Cardiac muscle cell (in vitro differentiated cells and primary cell): ENCODE measurements at regions not wholly inside any gene's neighbourhood (a gene's known extent, or its start where the extent isn't known, plus 50 kb on each side); places are given as distances from the start of the nearest gene placed in this dataset.
"Not testable (repeated sequence)": the region's sequence is repeated elsewhere in the genome, so short reads cannot be mapped to it uniquely, and the experiment has no call there.

ENCODE experiments used
- DNase-seq, 2 donors: peaks; one replicate each; pipeline versions ENCODE4 v3.0.0 to v3.0.0-alpha.2; 2010 to 2017; ENCODE audit warnings: low read depth in 1 of 2, low spot score in 1 of 2
- H3K27ac ChIP-seq: fragments of 200-600 bp; sonication (generic); 2 replicates; pipeline ENCODE4 v1.5.1; 2016
- H3K27me3 ChIP-seq: fragments of 200-600 bp; sonication (generic); 2 replicates; pipeline ENCODE4 v1.6.0; 2016; ENCODE audit warnings: control low read depth
- H3K36me3 ChIP-seq: fragments of 200-600 bp; sonication (generic); 2 replicates; pipeline ENCODE4 v1.5.1; 2016; ENCODE audit warnings: control low read depth
- H3K4me1 ChIP-seq: fragments of 200-600 bp; sonication (generic); 2 replicates; pipeline ENCODE4 v1.8.1; 2017; ENCODE audit warnings: low read depth, mild to moderate bottlenecking, mixed run types
- H3K4me3 ChIP-seq: fragments of 200-600 bp; sonication (generic); 2 replicates; pipeline ENCODE4 v1.5.1; 2016; ENCODE audit warnings: mild to moderate bottlenecking
- H3K9me3 ChIP-seq: fragments of 200-600 bp; sonication (generic); 2 replicates; pipeline ENCODE4 v1.5.1; 2017; ENCODE audit warnings: low read depth, mild to moderate bottlenecking, control low read depth
- TF ChIP-seq, protein P1 (sequence below): IDR thresholded peaks from 2 replicates; pipeline ENCODE4 v1.5.1; 2012; ENCODE audit warnings: low read depth, mild to moderate bottlenecking, low read length

DNA sequence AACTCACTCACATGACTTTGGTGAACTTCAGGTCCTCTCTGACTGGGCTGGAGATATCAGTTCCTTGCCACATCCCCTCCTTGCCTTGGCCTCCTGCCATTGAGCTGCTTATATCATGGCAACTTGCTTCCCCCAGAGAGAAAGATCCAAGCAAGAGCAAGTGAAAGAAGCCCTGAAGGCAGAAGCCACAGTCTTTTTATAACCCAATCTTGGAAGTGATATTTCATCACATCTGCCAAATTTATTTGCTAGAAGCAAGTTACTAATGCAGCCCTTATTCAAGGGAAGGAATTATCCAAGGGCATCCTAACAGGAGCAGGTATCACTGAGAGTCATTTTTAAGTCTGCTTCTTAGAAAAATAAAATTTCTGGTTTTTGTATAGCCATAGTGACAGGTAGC lies 127.8 kb downstream of the SLC38A4 start:
- Histone ChIP-seq H3K27me3 (no peaks in the 10 kb centered on the region), H3K4me1 (peaks cover 3% of the 10 kb centered on the region), H3K4me3 (no peak overlapping the region), H3K36me3 (no peaks in the 10 kb centered on the region), H3K9me3 (no peaks in the 10 kb centered on the region), H3K27ac (no peak overlapping the region)
- no peak for DNase-seq
- TF ChIP-seq, protein P1, sequence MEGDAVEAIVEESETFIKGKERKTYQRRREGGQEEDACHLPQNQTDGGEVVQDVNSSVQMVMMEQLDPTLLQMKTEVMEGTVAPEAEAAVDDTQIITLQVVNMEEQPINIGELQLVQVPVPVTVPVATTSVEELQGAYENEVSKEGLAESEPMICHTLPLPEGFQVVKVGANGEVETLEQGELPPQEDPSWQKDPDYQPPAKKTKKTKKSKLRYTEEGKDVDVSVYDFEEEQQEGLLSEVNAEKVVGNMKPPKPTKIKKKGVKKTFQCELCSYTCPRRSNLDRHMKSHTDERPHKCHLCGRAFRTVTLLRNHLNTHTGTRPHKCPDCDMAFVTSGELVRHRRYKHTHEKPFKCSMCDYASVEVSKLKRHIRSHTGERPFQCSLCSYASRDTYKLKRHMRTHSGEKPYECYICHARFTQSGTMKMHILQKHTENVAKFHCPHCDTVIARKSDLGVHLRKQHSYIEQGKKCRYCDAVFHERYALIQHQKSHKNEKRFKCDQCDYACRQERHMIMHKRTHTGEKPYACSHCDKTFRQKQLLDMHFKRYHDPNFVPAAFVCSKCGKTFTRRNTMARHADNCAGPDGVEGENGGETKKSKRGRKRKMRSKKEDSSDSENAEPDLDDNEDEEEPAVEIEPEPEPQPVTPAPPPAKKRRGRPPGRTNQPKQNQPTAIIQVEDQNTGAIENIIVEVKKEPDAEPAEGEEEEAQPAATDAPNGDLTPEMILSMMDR = no peak

DNA sequence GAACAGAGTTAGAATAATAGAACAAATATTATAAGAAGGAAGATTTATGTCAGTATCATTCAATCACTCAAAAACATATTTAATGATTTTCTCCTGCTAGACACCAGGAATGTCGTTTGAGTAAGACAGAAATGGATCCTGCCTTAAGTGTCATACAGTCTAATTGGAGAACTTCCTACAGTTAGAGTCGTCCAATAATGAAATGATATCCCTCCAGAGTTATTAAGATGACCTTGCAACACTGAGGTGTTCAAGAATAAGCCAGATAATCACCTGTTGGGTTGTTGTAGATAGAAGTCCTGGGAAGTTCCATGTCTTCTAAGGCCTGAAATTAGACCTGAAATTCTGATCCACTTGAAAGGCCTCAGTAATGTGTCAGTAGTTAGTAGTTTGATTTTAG lies 132.3 kb downstream of the SLC38A4 start:
- H3K9me3 ChIP-seq = no peaks in the 10 kb centered on the region
- TF ChIP-seq, protein P1 = no peak
- no peak for DNase-seq

DNA sequence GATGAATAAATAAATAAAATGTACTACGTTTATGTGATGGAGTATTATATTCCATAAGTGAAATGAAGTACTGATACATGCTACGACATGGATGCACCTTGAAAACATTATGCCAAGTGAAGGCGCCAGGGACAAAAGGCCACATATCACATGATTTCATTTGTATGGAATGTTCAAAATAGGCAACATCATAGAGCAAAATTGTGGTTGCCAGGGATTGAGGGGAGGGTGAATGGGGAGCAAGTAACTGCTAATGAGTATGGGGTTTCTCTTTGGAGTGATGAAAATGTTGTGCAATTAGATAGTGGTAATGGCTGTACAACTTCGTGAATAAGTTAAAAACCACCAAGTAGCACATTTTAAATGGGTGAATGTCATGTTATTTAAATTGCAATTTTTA lies 132.8 kb downstream of the SLC38A4 start:
- no peaks in the 10 kb centered on the region for H3K27me3 ChIP-seq
- no peaks in the 10 kb centered on the region for H3K4me1 ChIP-seq
- no peak overlapping the region for H3K27ac ChIP-seq
- H3K9me3 ChIP-seq = no peaks in the 10 kb centered on the region
- no peaks in the 10 kb centered on the region for H3K36me3 ChIP-seq
- H3K4me3 ChIP-seq = no peak overlapping the region
- TF ChIP-seq, protein P1 = no peak
- no peak for DNase-seq

More for the DNA sequence above, 132.3 kb downstream of the SLC38A4 start:
- no peak overlapping the region for H3K4me3 ChIP-seq
- no peaks in the 10 kb centered on the region for H3K27me3 ChIP-seq
- no peaks in the 10 kb centered on the region for H3K4me1 ChIP-seq
- no peaks in the 10 kb centered on the region for H3K36me3 ChIP-seq
- no peak overlapping the region for H3K27ac ChIP-seq

DNA sequence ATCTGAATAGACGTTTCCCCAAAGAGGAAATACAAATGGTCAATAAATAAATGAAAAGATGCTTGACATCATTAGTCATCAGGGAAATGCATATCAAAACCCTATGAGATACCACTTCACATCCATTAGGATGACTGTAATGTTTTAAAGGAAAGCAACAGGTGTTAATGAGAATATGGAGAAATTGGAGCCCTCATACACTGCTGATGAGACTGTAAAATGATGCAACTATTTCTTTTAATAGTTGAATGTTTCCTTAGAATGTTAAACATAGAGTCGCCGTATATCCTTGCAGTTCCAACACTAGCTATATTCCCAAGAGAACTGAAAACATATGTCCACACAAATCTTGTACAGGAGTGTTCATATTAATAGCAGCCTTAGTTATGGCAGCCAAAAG lies 133.2 kb downstream of the SLC38A4 start:
- H3K4me3 ChIP-seq = no peak overlapping the region
- no peaks in the 10 kb centered on the region for H3K9me3 ChIP-seq
- TF ChIP-seq, protein P1 = no peak
- no peaks in the 10 kb centered on the region for H3K4me1 ChIP-seq
- H3K36me3 ChIP-seq = no peaks in the 10 kb centered on the region
- H3K27ac ChIP-seq = no peak overlapping the region
- DNase-seq = no peak
- no peaks in the 10 kb centered on the region for H3K27me3 ChIP-seq

DNA sequence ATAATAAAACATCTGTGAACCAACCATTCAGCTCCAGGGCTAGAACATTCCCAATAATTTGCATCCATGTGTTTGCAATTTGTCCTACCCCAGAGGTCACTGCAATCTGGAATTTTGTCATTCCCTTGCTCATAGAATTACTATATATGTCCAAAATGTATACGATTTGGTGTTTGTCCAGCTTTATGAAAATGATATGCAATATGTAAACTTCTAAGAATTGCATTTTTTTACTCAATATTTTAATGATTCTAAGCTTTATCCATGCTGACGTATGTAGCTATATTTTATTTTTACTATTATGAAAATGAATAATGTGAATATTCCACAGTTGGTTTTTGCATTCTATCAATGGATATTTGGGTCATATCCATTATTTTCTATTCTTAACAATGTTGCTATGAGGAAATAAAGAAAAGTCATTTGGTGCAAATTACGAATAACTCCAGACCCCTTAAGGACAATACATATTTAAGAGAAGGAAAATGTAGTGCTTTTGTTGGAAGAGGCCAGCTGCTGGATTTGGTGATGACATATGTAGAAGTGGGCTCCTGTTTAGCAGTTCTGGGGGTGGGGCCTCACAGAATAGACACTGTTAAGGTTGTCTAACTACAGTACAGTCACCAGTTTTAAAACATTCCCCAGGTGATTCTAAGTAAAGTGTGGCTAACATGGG lies 139.4 kb downstream of the SLC38A4 start:
- Histone ChIP-seq H3K9me3 (no peaks in the 10 kb centered on the region), H3K4me1 (no peaks in the 10 kb centered on the region), H3K27me3 (no peaks in the 10 kb centered on the region), H3K4me3 (no peak overlapping the region), H3K36me3 (no peaks in the 10 kb centered on the region), H3K27ac (no peak overlapping the region)
- TF ChIP-seq, protein P1 = no peak
- DNase-seq = peak in 1 of 2 donors; percentile 15

DNA sequence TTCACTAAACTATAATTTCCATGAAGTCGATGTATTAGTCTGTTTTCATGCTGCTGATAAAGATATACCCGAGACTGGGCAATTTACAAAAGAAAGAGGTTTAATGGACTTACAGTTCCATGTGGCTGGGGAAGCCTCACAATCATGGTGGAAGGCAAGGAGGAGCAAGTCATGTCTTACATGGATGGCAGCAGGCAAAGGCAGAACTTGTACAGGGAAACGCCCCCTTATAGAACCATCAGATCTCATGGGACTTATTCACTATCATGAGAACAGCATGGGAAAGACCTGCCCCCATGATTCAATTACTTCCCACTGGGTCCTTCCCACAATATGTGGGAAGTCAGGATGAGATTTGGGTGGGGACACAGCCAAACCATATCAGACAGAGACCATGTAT lies 141.6 kb downstream of the SLC38A4 start:
- not testable (repeated sequence) for H3K9me3 ChIP-seq, H3K4me1 ChIP-seq, DNase-seq, H3K27ac ChIP-seq, H3K27me3 ChIP-seq, H3K4me3 ChIP-seq, H3K36me3 ChIP-seq
